Erythroblast (primary cell): ENCODE measurements at regions not wholly inside any gene's neighbourhood (a gene's known extent, or its start where the extent isn't known, plus 50 kb on each side); places are given as distances from the start of the nearest gene placed in this dataset.
"Not testable (repeated sequence)": the region's sequence is repeated elsewhere in the genome, so short reads cannot be mapped to it uniquely, and the experiment has no call there.

Experiments
- DNase-seq, 2 experiments: peaks; one replicate each; lab custom pipeline; 2025; lab: John Stamatoyannopoulos, UW
- GATA1 ChIP-seq: IDR thresholded peaks from 2 replicates; pipeline ENCODE4 v1.6.1; 2011; ENCODE audit warnings: low read depth, mild to moderate bottlenecking, control low read depth, low read length, moderate library complexity
- POLR2A ChIP-seq: IDR thresholded peaks from 2 replicates; pipeline ENCODE4 v1.6.1; 2011; ENCODE audit warnings: mild to moderate bottlenecking, low read length

DNA sequence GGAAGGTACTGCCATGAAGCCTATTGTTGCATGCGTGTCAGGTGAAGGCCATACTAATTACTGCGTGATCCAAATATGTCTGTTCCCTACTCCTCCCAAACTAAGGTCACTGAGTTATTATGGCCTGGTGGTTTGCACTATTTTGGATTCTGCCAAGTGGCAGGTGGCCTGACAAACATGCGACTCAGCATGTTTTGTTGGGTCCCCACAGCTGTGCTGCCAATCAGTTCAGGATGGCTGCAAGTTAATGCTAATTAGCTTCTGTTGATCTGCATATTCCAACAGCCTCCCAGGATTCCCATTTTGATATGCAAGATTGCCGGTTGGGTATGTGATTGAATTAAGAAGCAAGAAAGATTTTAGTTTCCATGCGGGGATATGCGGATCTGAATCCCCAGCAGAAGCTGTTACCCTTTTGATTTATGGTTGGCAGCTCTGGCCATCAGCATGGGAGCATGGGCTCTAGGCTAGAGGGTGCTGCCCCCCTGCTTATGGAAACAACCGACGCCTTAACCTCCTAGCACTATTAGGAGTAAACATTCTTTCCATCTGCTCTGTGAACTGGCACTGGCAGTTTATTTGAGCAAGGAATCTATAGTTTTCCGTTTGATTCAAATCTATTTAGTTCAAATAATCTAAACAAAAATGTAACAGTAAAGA lies 429.8 kb upstream of the C1orf87 start:
- TF ChIP-seq GATA1 (no peak), POLR2A (no peak)
- no peak for DNase-seq

GRCh38 chr1:60502506-60502905 lies 428.9 kb upstream of the C1orf87 start:
- no peak for DNase-seq
- no peak for TF ChIP-seq GATA1
- no peak for TF ChIP-seq POLR2A

GRCh38 chr1:60489916-60490480 lies 416.4 kb upstream of the C1orf87 start:
- not testable (repeated sequence) for DNase-seq

GRCh38 chr1:60488847-60489246 lies 415.3 kb upstream of the C1orf87 start:
- no peak for DNase-seq
- TF ChIP-seq POLR2A = no peak
- no peak for TF ChIP-seq GATA1

DNA sequence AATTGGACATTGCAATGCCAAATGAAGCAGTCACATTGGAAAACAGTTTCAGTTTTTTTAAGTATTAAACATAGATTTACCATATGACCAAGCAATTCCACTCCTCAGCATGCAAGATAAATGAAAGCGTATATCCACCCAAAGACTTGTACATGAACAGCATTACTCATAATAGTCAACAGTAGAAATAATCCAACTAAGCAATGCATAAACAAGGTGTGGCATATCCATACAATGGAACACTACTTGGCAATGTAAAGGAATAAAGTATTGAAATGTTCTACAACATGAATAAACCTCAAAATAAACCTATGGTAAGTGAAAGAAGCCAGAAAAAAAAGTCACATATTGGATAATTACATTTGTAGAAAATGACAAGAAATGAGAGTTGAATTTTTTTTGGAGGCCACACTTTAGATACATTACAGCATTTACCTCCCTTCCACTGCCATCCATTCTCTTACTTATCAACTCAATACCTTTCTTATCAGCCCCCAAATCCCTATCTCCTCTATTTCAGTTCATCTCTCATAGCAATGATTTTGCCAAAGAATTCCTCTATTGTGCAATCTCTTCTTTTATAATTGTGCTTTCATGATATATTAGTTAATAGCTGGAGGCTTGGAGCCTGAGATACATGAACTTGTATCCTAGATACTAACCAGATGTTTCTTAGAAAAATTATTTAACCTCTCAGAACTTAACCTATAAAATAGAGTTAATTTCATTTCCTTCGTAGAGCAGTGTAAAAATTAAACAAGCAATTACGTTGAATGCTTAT lies 414.2 kb upstream of the C1orf87 start:
- TF ChIP-seq POLR2A = no peak
- TF ChIP-seq GATA1 = no peak
- DNase-seq = no peak

GRCh38 chr1:60483509-60483908 lies 409.9 kb upstream of the C1orf87 start:
- no peak for TF ChIP-seq GATA1
- TF ChIP-seq POLR2A = no peak
- DNase-seq = no peak

DNA sequence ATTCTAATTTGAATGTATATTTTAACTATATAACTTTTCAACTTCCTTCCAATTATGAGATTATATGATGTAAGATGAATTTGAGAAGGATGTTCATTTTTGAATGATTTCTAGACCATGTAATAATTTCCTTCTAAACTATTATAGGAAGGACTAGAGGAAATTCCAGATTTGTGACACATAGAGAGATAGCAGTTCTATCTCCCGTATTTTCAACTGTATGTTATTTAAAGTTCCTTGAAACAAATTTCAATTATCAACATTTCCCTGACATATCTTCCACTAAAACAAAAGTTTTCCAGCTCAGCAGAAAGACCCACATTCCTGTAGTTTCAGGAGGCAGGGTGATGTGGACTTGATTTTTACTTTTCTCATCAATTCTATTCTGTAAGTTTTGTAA lies 396.7 kb upstream of the C1orf87 start:
- no peak for DNase-seq
- TF ChIP-seq POLR2A (no peak), GATA1 (no peak)

GRCh38 chr1:60463786-60464185 lies 390.2 kb upstream of the C1orf87 start:
- DNase-seq = no peak
- no peak for TF ChIP-seq POLR2A
- TF ChIP-seq GATA1 = no peak

GRCh38 chr1:60463146-60463545 lies 389.6 kb upstream of the C1orf87 start:
- no peak for DNase-seq
- TF ChIP-seq POLR2A (no peak), GATA1 (no peak)

DNA sequence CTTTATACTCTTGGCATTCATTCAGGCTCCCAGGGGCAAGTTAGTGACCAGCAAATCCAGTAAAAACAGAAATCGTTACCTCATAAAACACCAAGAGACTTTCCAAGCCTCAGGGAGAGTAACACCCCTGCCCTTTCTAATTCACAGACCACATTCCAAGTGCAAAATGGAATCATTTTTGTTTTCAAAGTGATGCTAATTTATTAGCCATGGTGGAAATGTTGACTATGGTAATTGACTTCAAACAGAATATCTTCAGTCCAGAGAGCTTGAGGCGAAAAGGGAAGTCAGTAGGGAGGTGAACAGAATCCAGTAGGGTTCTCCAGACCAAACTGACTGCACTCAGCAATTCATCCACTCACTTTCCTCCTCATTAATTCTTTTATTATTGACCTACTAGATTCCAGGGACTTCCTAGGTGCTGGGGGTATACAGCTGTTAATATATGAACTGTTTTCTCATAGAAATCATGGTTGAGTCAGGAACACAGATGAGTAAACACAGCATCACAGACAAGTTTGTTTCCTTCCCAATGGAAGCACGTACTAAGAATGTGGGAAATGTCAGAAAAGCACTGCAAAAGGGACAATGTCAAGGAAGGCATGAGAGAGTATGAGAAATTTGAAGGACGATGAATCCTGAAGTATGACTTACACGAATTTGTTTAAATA lies 388.5 kb upstream of the C1orf87 start:
- no peak for DNase-seq
- TF ChIP-seq GATA1 = no peak
- TF ChIP-seq POLR2A = no peak

- no peak for TF ChIP-seq POLR2A
- no peak for TF ChIP-seq GATA1
- DNase-seq = no peak
These were observed 384.5 kb upstream of the C1orf87 start for GRCh38 chr1:60458111-60458510.

GRCh38 chr1:60449876-60450275 lies 376.3 kb upstream of the C1orf87 start:
- no peak for TF ChIP-seq GATA1
- no peak for TF ChIP-seq POLR2A
- DNase-seq = no peak

GRCh38 chr1:60448850-60449249 lies 375.3 kb upstream of the C1orf87 start:
- no peak for DNase-seq
- no peak for TF ChIP-seq POLR2A
- TF ChIP-seq GATA1 = no peak

DNA sequence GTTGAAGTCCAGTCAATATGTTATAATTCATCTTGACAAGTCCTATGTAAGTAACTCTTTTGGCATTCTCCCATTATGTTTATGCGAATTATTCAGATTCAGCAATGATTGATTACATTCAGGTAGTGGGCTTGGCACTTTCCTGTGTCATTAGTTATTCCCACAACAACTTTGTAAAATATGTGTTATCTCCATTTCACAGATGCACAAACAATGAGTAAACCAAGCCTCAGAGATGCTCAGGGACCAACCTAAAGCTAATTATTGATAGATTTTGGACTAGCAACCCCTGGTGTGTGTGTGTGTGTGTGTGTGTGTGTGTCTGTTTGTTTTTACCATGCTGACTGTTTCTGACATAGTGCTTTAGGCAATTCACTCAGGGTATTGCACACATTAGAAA lies 371.1 kb upstream of the C1orf87 start:
- no peak for DNase-seq
- no peak for TF ChIP-seq GATA1
- no peak for TF ChIP-seq POLR2A
